Chondrocyte (in vitro differentiated cells): ENCODE measurements at regions not wholly inside any gene's neighbourhood (a gene's known extent, or its start where the extent isn't known, plus 50 kb on each side); places are given as distances from the start of the nearest gene placed in this dataset.
A peak's percentile ranks its signal among the peaks of the same experiment; 100 is the strongest.

ENCODE experiments used
- DNase-seq: peaks from one replicate; pipeline ENCODE4 v3.0.0; 2021; ENCODE audit warnings: mixed read lengths, low spot score
- H3K27ac Mint-ChIP-seq: one replicate; pipeline ENCODE4 v1.8.0; 2021; ENCODE audit warnings: mild to moderate bottlenecking, moderate library complexity, mixed read lengths; ENCODE audit not compliant: unreplicated experiment
- H3K27me3 Mint-ChIP-seq: 2 replicates; pipeline ENCODE4 v1.8.0; 2021; ENCODE audit warnings: low read depth, mixed read lengths
- H3K36me3 Mint-ChIP-seq: 2 replicates; pipeline ENCODE4 v1.8.0; 2021; ENCODE audit warnings: low read depth, mixed read lengths
- H3K4me1 Mint-ChIP-seq: 2 replicates; pipeline ENCODE4 v1.8.0; 2021; ENCODE audit warnings: low read depth, mild to moderate bottlenecking, mixed read lengths
- H3K4me3 Mint-ChIP-seq: one replicate; pipeline ENCODE4 v1.8.0; 2021; ENCODE audit warnings: mild to moderate bottlenecking, moderate library complexity, mixed read lengths; ENCODE audit not compliant: unreplicated experiment
- H3K9me3 Mint-ChIP-seq: 2 replicates; pipeline ENCODE4 v1.8.0; 2021; ENCODE audit warnings: low read depth, mixed read lengths
- CTCF ChIP-seq: fragments of 200-600 bp; sonication (generic); IDR thresholded peaks from 2 replicates; pipeline ENCODE4 v1.5.0; 2021; ENCODE audit warnings: antibody characterized with exemption, mild to moderate bottlenecking, moderate library complexity

GRCh38 chr17:77884019-77884418, 74.5 kb upstream of the TNRC6C start:
- H3K4me1 Mint-ChIP-seq, result peaks cover 35% of the 10 kb centered on the region
- DNase-seq, result no peak
- H3K9me3 Mint-ChIP-seq, result no peaks in the 10 kb centered on the region
- H3K36me3 Mint-ChIP-seq, result no peaks in the 10 kb centered on the region
- H3K4me3 Mint-ChIP-seq, result no peak overlapping the region
- H3K27ac Mint-ChIP-seq, result no peak overlapping the region
- TF ChIP-seq CTCF, result no peak
- H3K27me3 Mint-ChIP-seq, result peaks cover 52% of the 10 kb centered on the region

- TF ChIP-seq CTCF, result no peak
- Mint-ChIP-seq H3K9me3 (no peaks in the 10 kb centered on the region), H3K4me3 (no peak overlapping the region), H3K27ac (no peak overlapping the region), H3K4me1 (peaks cover 35% of the 10 kb centered on the region), H3K27me3 (peaks cover 59% of the 10 kb centered on the region), H3K36me3 (no peaks in the 10 kb centered on the region)
- no peak for DNase-seq
Measured at GRCh38 chr17:77884967-77885641, 73.4 kb upstream of the TNRC6C start.

- Mint-ChIP-seq H3K27ac (peak overlapping the region; percentile 41), H3K4me1 (peaks cover 32% of the 10 kb centered on the region), H3K9me3 (no peaks in the 10 kb centered on the region), H3K4me3 (no peak overlapping the region), H3K36me3 (no peaks in the 10 kb centered on the region), H3K27me3 (peaks cover 60% of the 10 kb centered on the region)
- no peak for TF ChIP-seq CTCF
- DNase-seq, result no peak
Measured at GRCh38 chr17:77885678-77886386, 72.7 kb upstream of the TNRC6C start.

- no peak for TF ChIP-seq CTCF
- Mint-ChIP-seq H3K4me1 (peaks cover 29% of the 10 kb centered on the region), H3K4me3 (no peak overlapping the region), H3K9me3 (no peaks in the 10 kb centered on the region), H3K27ac (no peak overlapping the region), H3K27me3 (peaks cover 64% of the 10 kb centered on the region), H3K36me3 (no peaks in the 10 kb centered on the region)
- no peak for DNase-seq
Measured at GRCh38 chr17:77886387-77886728, 72.1 kb upstream of the TNRC6C start.

- Mint-ChIP-seq H3K4me1 (peaks cover 22% of the 10 kb centered on the region), H3K36me3 (no peaks in the 10 kb centered on the region), H3K4me3 (peak overlapping the region; percentile 69), H3K9me3 (no peaks in the 10 kb centered on the region), H3K27me3 (peaks cover 67% of the 10 kb centered on the region), H3K27ac (peak overlapping the region; percentile 85)
- DNase-seq, result peak; percentile 22
- no peak for TF ChIP-seq CTCF
Measured at GRCh38 chr17:77887110-77887463, 71.4 kb upstream of the TNRC6C start.
